ENCODE measurements at regions not wholly inside any gene's neighbourhood (a gene's known extent, or its start where the extent isn't known, plus 50 kb on each side); places are given as distances from the start of the nearest gene placed in this dataset.

GRCh38 chr16:14377326-14377725, 252.7 kb downstream of the PARN start:
- no peak overlapping the region for H3K27ac Mint-ChIP-seq
- no peaks in the 10 kb centered on the region for H3K36me3 ChIP-seq (ENCODE audit: control insufficient read depth, insufficient read depth, low read length)
- no peak for DNase-seq
- no peaks in the 10 kb centered on the region for H3K4me1 ChIP-seq (ENCODE audit: control insufficient read depth, insufficient read depth, low read length)
- ATAC-seq: no peak
- no peak overlapping the region for H3K27ac ChIP-seq (ENCODE audit: low read length)
- H3K27me3 Mint-ChIP-seq (ENCODE audit: low read depth in 2 of 2): no peaks in the 10 kb centered on the region
- H3K27me3 ChIP-seq (ENCODE audit: control insufficient read depth, insufficient read depth, low read length): no peaks in the 10 kb centered on the region
- 64% methylated on average over 1 of the region's 1 CpG for WGBS (ENCODE audit: insufficient coverage)
- no peaks in the 10 kb centered on the region for H3K9me3 ChIP-seq (ENCODE audit: control insufficient read depth, insufficient read depth, low read length)
- H3K9me3 Mint-ChIP-seq: no peaks in the 10 kb centered on the region
- intact Hi-C loops (cut with micrococcal nuclease): no loop called here
- TF ChIP-seq CTCF (IDR thresholded peaks at IDR 0.05): no peak
- H3K36me3 Mint-ChIP-seq: no peaks in the 10 kb centered on the region
- no peak overlapping the region for H3K4me3 Mint-ChIP-seq
- H3K4me3 ChIP-seq (ENCODE audit: low read length): no peak overlapping the region
- H3K4me1 Mint-ChIP-seq: no peaks in the 10 kb centered on the region

- H3K27me3 ChIP-seq (ENCODE audit: control insufficient read depth, insufficient read depth, low read length): no peaks in the 10 kb centered on the region
- no peak for ATAC-seq
- intact Hi-C loops (cut with micrococcal nuclease): no loop called here
- H3K9me3 Mint-ChIP-seq: no peaks in the 10 kb centered on the region
- DNase-seq: no peak
- whole genome bisulfite sequencing (ENCODE audit: insufficient coverage): 97% methylated on average over 8 of the region's 8 CpGs
- H3K27ac Mint-ChIP-seq: no peak overlapping the region
- no peak overlapping the region for H3K4me3 ChIP-seq (ENCODE audit: low read length)
- no peaks in the 10 kb centered on the region for H3K4me1 ChIP-seq (ENCODE audit: control insufficient read depth, insufficient read depth, low read length)
- no peaks in the 10 kb centered on the region for H3K4me1 Mint-ChIP-seq
- H3K4me3 Mint-ChIP-seq: no peak overlapping the region
- no peak overlapping the region for H3K27ac ChIP-seq (ENCODE audit: low read length)
- no peaks in the 10 kb centered on the region for H3K9me3 ChIP-seq (ENCODE audit: control insufficient read depth, insufficient read depth, low read length)
- H3K36me3 ChIP-seq (ENCODE audit: control insufficient read depth, insufficient read depth, low read length): no peaks in the 10 kb centered on the region
- no peaks in the 10 kb centered on the region for H3K36me3 Mint-ChIP-seq
- TF ChIP-seq CTCF (IDR thresholded peaks at IDR 0.05): no peak
- no peaks in the 10 kb centered on the region for H3K27me3 Mint-ChIP-seq (ENCODE audit: low read depth in 2 of 2)
Observed at GRCh38 chr16:14375132-14375491, 254.9 kb downstream of the PARN start.

DNA sequence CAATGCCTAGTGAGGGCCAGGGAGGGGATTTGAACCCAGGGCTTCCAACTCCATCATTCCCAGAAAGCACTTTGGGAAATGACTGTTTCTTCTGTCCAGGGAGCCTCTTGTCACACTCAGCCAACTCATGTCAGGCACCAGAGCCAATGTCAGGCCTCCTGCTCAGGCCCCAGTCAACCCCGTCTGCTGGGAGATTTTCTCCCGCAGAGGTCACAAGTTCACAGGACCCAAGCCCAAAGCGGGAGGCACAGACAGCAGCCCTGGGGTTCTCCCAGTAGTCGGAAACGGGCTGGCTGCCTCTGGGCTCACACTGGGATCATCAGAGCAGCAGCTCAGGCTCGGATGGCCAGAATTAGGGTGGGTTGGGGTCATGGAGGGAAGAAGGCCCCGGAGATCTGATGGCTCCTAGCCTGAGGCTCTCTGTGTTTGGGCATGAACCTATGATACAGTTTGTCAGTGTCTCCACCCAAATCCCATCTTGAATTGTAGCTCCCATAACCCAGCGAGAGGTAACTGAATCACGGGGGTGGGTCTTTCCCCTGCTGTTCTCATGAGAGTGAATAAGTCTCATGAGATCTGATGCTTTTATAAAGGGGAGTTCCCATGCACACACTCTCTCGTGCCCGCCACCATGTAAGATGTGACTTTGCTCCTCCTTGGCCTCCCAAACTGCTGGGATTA, 255.5 kb downstream of the PARN start:
- no peak overlapping the region for H3K27ac Mint-ChIP-seq
- intact Hi-C loops (cut with micrococcal nuclease): no loop called here
- no peak for DNase-seq
- Histone ChIP-seq H3K27ac (ENCODE audit: low read length) (no peak overlapping the region), H3K36me3 (ENCODE audit: control insufficient read depth, insufficient read depth, low read length) (no peaks in the 10 kb centered on the region), H3K4me1 (ENCODE audit: control insufficient read depth, insufficient read depth, low read length) (no peaks in the 10 kb centered on the region), H3K9me3 (ENCODE audit: control insufficient read depth, insufficient read depth, low read length) (no peaks in the 10 kb centered on the region), H3K4me3 (ENCODE audit: low read length) (no peak overlapping the region), H3K27me3 (ENCODE audit: control insufficient read depth, insufficient read depth, low read length) (no peaks in the 10 kb centered on the region)
- 77% methylated on average over 11 of the region's 11 CpGs for WGBS (ENCODE audit: insufficient coverage)
- H3K9me3 Mint-ChIP-seq: no peaks in the 10 kb centered on the region
- TF ChIP-seq CTCF (IDR thresholded peaks at IDR 0.05): no peak
- H3K27me3 Mint-ChIP-seq (ENCODE audit: low read depth in 2 of 2): no peaks in the 10 kb centered on the region
- H3K36me3 Mint-ChIP-seq: no peaks in the 10 kb centered on the region
- H3K4me1 Mint-ChIP-seq: no peaks in the 10 kb centered on the region
- ATAC-seq: no peak
- no peak overlapping the region for H3K4me3 Mint-ChIP-seq

DNA sequence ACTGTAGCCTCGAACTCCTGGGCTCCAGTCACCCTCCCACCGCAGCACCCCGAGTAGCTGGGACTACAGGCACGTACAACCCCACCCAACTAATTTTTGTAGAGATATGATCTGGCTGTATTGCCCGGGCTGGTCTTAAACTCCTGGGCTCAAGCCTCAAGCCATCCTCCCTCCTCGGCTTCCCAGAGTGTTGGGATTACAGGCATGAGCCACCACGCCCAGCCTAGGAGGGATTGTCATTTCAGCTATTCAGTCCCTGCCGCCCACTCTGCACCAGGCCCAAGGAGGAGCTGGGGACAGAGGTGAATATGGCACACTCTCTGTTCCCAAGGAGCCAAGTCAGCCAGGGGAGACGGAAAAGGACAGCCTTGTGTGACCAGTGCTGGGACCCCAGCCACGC, 256.2 kb downstream of the PARN start:
- intact Hi-C loops (cut with micrococcal nuclease): no loop called here
- H3K4me3 Mint-ChIP-seq: no peak overlapping the region
- Histone ChIP-seq H3K9me3 (ENCODE audit: control insufficient read depth, insufficient read depth, low read length) (no peaks in the 10 kb centered on the region), H3K27ac (ENCODE audit: low read length) (no peak overlapping the region), H3K36me3 (ENCODE audit: control insufficient read depth, insufficient read depth, low read length) (no peaks in the 10 kb centered on the region), H3K27me3 (ENCODE audit: control insufficient read depth, insufficient read depth, low read length) (no peaks in the 10 kb centered on the region), H3K4me3 (ENCODE audit: low read length) (no peak overlapping the region), H3K4me1 (ENCODE audit: control insufficient read depth, insufficient read depth, low read length) (no peaks in the 10 kb centered on the region)
- WGBS (ENCODE audit: insufficient coverage): 89% methylated on average over 10 of the region's 10 CpGs
- no peak for ATAC-seq
- no peaks in the 10 kb centered on the region for H3K9me3 Mint-ChIP-seq
- no peak for DNase-seq
- no peaks in the 10 kb centered on the region for H3K36me3 Mint-ChIP-seq
- no peaks in the 10 kb centered on the region for H3K27me3 Mint-ChIP-seq (ENCODE audit: low read depth in 2 of 2)
- H3K4me1 Mint-ChIP-seq: no peaks in the 10 kb centered on the region
- TF ChIP-seq CTCF (IDR thresholded peaks at IDR 0.05): no peak
- no peak overlapping the region for H3K27ac Mint-ChIP-seq

Measured in natural killer cell (primary cell).